HL-60 (cell line): ENCODE measurements at regions not wholly inside any gene's neighbourhood (a gene's known extent, or its start where the extent isn't known, plus 50 kb on each side); places are given as distances from the start of the nearest gene placed in this dataset.

Experiments
- DNase-seq, 2 experiments: peaks; one replicate each; pipeline ENCODE4 v3.0.0-alpha.2; 2010 to 2020; ENCODE audit warnings: low read depth in 1 of 2, low spot score in 1 of 2
- H3K27ac ChIP-seq: fragments of 250-450 bp; sonication (Bioruptor Pico); replicated peaks from 2 replicates; pipeline ENCODE4 v1.5.1; 2020; ENCODE audit warnings: mild to moderate bottlenecking, moderate library complexity
- H3K27me3 ChIP-seq: fragments of 250-450 bp; sonication (Bioruptor Pico); 2 replicates; pipeline ENCODE4 v1.5.1; 2021; ENCODE audit warnings: mild to moderate bottlenecking, moderate library complexity; ENCODE audit not compliant: insufficient read depth, poor library complexity, severe bottlenecking
- H3K4me3 ChIP-seq: replicated peaks from 2 replicates; pipeline ENCODE4 v1.5.1; 2011; ENCODE audit warnings: mild to moderate bottlenecking, control low read depth, low read length; ENCODE audit not compliant: insufficient read depth
- CTCF ChIP-seq: IDR thresholded peaks from one replicate; pipeline ENCODE4 v1.5.1; 2011; ENCODE audit warnings: low read length, control low read depth, inconsistent platforms; ENCODE audit not compliant: insufficient read depth
- GABPA ChIP-seq: IDR thresholded peaks from 2 replicates; pipeline ENCODE4 v1.6.1; 2012; ENCODE audit warnings: low read depth
- POLR2AphosphoS5 ChIP-seq: IDR thresholded peaks from 2 replicates; pipeline ENCODE4 v1.6.1; 2012; ENCODE audit warnings: low read depth
- REST ChIP-seq: IDR thresholded peaks from 2 replicates; pipeline ENCODE4 v1.6.1; 2012; ENCODE audit warnings: low read depth; ENCODE audit not compliant: insufficient replicate concordance
- SPI1 ChIP-seq: IDR thresholded peaks from 2 replicates; pipeline ENCODE4 v1.6.1; 2012; ENCODE audit warnings: low read depth, mild to moderate bottlenecking, borderline replicate concordance

- Histone ChIP-seq H3K4me3 (no peak overlapping the region), H3K27ac (no peak overlapping the region), H3K27me3 (peaks cover 4% of the 10 kb centered on the region)
- TF ChIP-seq CTCF (no peak), GABPA (no peak), POLR2AphosphoS5 (no peak), REST (no peak), SPI1 (no peak)
- no peak for DNase-seq
Observed at GRCh38 chr1:214224611-214225354, 56.2 kb upstream of the SMYD2 start.

- H3K27me3 ChIP-seq: no peaks in the 10 kb centered on the region
Observed at GRCh38 chr1:214228976-214229375, 52.0 kb upstream of the SMYD2 start.

More at GRCh38 chr1:214228976-214229375, 52.0 kb upstream of the SMYD2 start:
- TF ChIP-seq SPI1: no peak
- no peak for TF ChIP-seq POLR2AphosphoS5
- TF ChIP-seq CTCF: no peak
- TF ChIP-seq GABPA: no peak
- TF ChIP-seq REST: no peak
- no peak overlapping the region for H3K4me3 ChIP-seq
- no peak for DNase-seq
- H3K27ac ChIP-seq: no peak overlapping the region
